Natural killer cell (primary cell): ENCODE measurements at regions not wholly inside any gene's neighbourhood (a gene's known extent, or its start where the extent isn't known, plus 50 kb on each side); places are given as distances from the start of the nearest gene placed in this dataset.

ENCODE experiments used
- ATAC-seq, 3 donors: fragments of 150-1000 bp in 2 of 3; fragments of 200-7000 bp in 1 of 3; cut with Tn5 transposase; 1 replicate in 1 of 3; 2 replicates in 2 of 3; pipeline ENCODE4 v1.10.0; 2021; ENCODE audit warnings: mild to moderate bottlenecking in 2 of 3, moderate library complexity in 2 of 3
- DNase-seq, 2 donors: peaks; one replicate each; pipeline versions ENCODE4 v3.0.0 to v3.0.0-alpha.2; 2013 to 2021; ENCODE audit warnings: mixed read lengths in 1 of 2
- H3K27ac ChIP-seq: one replicate; pipeline ENCODE4 v1.5.1; 2013; ENCODE audit warnings: mild to moderate bottlenecking, low read length
- H3K27me3 ChIP-seq: one replicate; pipeline ENCODE4 v1.6.1; 2013; ENCODE audit warnings: low read length; ENCODE audit not compliant: control insufficient read depth, insufficient read depth
- H3K36me3 ChIP-seq: one replicate; pipeline ENCODE4 v1.6.1; 2013; ENCODE audit warnings: low read length; ENCODE audit not compliant: control insufficient read depth, insufficient read depth
- H3K4me1 ChIP-seq: one replicate; pipeline ENCODE4 v1.6.1; 2013; ENCODE audit warnings: low read length; ENCODE audit not compliant: control insufficient read depth, insufficient read depth
- H3K4me3 ChIP-seq: one replicate; pipeline ENCODE4 v1.5.1; 2013; ENCODE audit warnings: low read length
- H3K9me3 ChIP-seq: one replicate; pipeline ENCODE4 v1.6.1; 2013; ENCODE audit warnings: low read length; ENCODE audit not compliant: control insufficient read depth, insufficient read depth
- H3K27ac Mint-ChIP-seq, 2 donors: one replicate each; pipeline ENCODE4 v1.8.0; 2022; ENCODE audit warnings: mild to moderate bottlenecking in 2 of 2, mixed read lengths in 2 of 2, moderate library complexity in 1 of 2
- H3K27me3 Mint-ChIP-seq, 2 donors: one replicate each; pipeline ENCODE4 v1.8.0; 2022; ENCODE audit warnings: low read depth in 2 of 2, mixed read lengths in 2 of 2
- H3K36me3 Mint-ChIP-seq: one replicate; pipeline ENCODE4 v1.8.0; 2022; ENCODE audit warnings: mixed read lengths
- H3K4me1 Mint-ChIP-seq, 2 donors: one replicate each; pipeline ENCODE4 v1.8.0; 2022; ENCODE audit warnings: mixed read lengths in 2 of 2
- H3K4me3 Mint-ChIP-seq: one replicate; pipeline ENCODE4 v1.8.0; 2022; ENCODE audit warnings: mild to moderate bottlenecking, moderate library complexity, mixed read lengths
- H3K9me3 Mint-ChIP-seq, 2 donors: one replicate each; pipeline ENCODE4 v1.8.0; 2022; ENCODE audit warnings: mixed read lengths in 2 of 2
- CTCF ChIP-seq: fragments of 200-600 bp; IDR thresholded peaks from one replicate; pipeline ENCODE4 v1.8.0; 2022; ENCODE audit warnings: antibody characterized with exemption
- WGBS: methylation state at CpG from one replicate; pipeline ENCODE4 v1.1.7; 2013; ENCODE audit warnings: missing lambda C conversion rate; ENCODE audit not compliant: insufficient coverage; 5-methylcytosine and 5-hydroxymethylcytosine counted together
- intact Hi-C: fragments of 100-400 bp; cut with micrococcal nuclease; formaldehyde crosslinking; loops from one replicate; pipeline ENCODE4 v1.14.2; 2022

- WGBS: 83% methylated on average over 3 of the region's 3 CpGs
Measured at GRCh38 chr6:91447530-91448254, 860.8 kb upstream of the MAP3K7 start.

DNA sequence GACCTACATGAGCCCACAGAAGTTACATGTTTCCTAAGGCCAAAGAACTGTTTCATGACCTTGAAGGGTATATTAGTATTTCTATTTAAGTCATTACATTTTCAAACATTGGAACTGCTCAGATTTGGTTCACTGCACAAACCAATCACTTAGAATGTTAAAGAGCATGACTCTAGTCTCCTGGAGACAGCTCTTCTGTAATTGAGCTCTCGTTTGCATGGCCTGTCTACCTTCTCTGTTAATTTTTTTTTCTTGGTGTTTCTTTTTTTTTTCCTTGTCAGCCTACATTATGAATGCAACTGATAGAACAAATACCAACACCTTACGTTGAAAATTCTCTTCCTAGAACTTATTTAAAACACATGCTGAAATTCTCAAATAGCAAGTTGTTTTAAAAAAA lies 860.2 kb upstream of the MAP3K7 start:
- Histone ChIP-seq H3K27ac (no peak overlapping the region), H3K9me3 (no peaks in the 10 kb centered on the region), H3K4me3 (no peak overlapping the region), H3K4me1 (peaks cover 2% of the 10 kb centered on the region), H3K27me3 (no peaks in the 10 kb centered on the region), H3K36me3 (no peaks in the 10 kb centered on the region)
- intact Hi-C loops: no loop called here
- DNase-seq (no peak), ATAC-seq (no peak)
- WGBS: 61% methylated on average over 1 of the region's 2 CpGs
- Mint-ChIP-seq H3K9me3 (peaks cover 0 to 9% of the 10 kb centered on the region in 2 donors), H3K27ac (no peak overlapping the region), H3K36me3 (no peaks in the 10 kb centered on the region), H3K27me3 (peaks cover 0 to 2% of the 10 kb centered on the region in 2 donors), H3K4me3 (no peak overlapping the region), H3K4me1 (peaks cover 9% of the 10 kb centered on the region in 2 donors)
- no peak for TF ChIP-seq CTCF

More at GRCh38 chr6:91447530-91448254, 860.8 kb upstream of the MAP3K7 start:
- ATAC-seq (no peak), DNase-seq (no peak)
- intact Hi-C loops: no loop called here
- Mint-ChIP-seq H3K4me1 (peaks cover 3% of the 10 kb centered on the region in 2 donors), H3K36me3 (no peaks in the 10 kb centered on the region), H3K27ac (no peak overlapping the region), H3K27me3 (peaks cover 0 to 2% of the 10 kb centered on the region in 2 donors), H3K4me3 (no peak overlapping the region), H3K9me3 (peaks cover 0 to 7% of the 10 kb centered on the region in 2 donors)
- no peaks in the 10 kb centered on the region for H3K36me3 ChIP-seq
- H3K27me3 ChIP-seq: no peaks in the 10 kb centered on the region
- TF ChIP-seq CTCF: no peak
- H3K4me3 ChIP-seq: no peak overlapping the region
- peaks cover 2% of the 10 kb centered on the region for H3K4me1 ChIP-seq
- H3K27ac ChIP-seq: no peak overlapping the region
- H3K9me3 ChIP-seq: no peaks in the 10 kb centered on the region

GRCh38 chr6:91443405-91443804 lies 856.5 kb upstream of the MAP3K7 start:
- no peak for DNase-seq
- WGBS: no CpG with 5 or more reads among the region's 1 CpG

More at GRCh38 chr6:91443405-91443804, 856.5 kb upstream of the MAP3K7 start:
- H3K4me3 Mint-ChIP-seq: no peak overlapping the region
- intact Hi-C loops: no loop called here
- Histone ChIP-seq H3K9me3 (no peaks in the 10 kb centered on the region), H3K4me1 (peaks cover 6% of the 10 kb centered on the region), H3K4me3 (no peak overlapping the region), H3K27ac (no peak overlapping the region), H3K27me3 (no peaks in the 10 kb centered on the region), H3K36me3 (no peaks in the 10 kb centered on the region)
- no peaks in the 10 kb centered on the region for H3K27me3 Mint-ChIP-seq
- ATAC-seq: no peak
- H3K27ac Mint-ChIP-seq: no peak overlapping the region
- peaks cover 20 to 24% of the 10 kb centered on the region in 2 donors for H3K4me1 Mint-ChIP-seq
- H3K9me3 Mint-ChIP-seq: peaks cover 0 to 10% of the 10 kb centered on the region in 2 donors
- TF ChIP-seq CTCF: no peak
- no peaks in the 10 kb centered on the region for H3K36me3 Mint-ChIP-seq
